Type B pancreatic cell (in vitro differentiated cells): ENCODE measurements at regions not wholly inside any gene's neighbourhood (a gene's known extent, or its start where the extent isn't known, plus 50 kb on each side); places are given as distances from the start of the nearest gene placed in this dataset.
"Not testable (repeated sequence)": the region's sequence is repeated elsewhere in the genome, so short reads cannot be mapped to it uniquely, and the experiment has no call there.

ENCODE experiments used
- DNase-seq: peaks from one replicate; pipeline ENCODE4 v3.0.0; 2021; ENCODE audit warnings: mixed read lengths; ENCODE audit not compliant: unreplicated experiment; ENCODE audit errors: extremely low spot score
- H3K27ac Mint-ChIP-seq: 2 replicates; pipeline ENCODE4 v1.8.0; 2021; ENCODE audit warnings: mild to moderate bottlenecking, mixed read lengths
- H3K27me3 Mint-ChIP-seq: 2 replicates; pipeline ENCODE4 v1.8.0; 2021; ENCODE audit warnings: mixed read lengths
- H3K36me3 Mint-ChIP-seq: 2 replicates; pipeline ENCODE4 v1.8.0; 2021; ENCODE audit warnings: mixed read lengths
- H3K4me1 Mint-ChIP-seq: one replicate; pipeline ENCODE4 v1.8.0; 2021; ENCODE audit warnings: mixed read lengths; ENCODE audit not compliant: unreplicated experiment
- H3K4me3 Mint-ChIP-seq: 2 replicates; pipeline ENCODE4 v1.8.0; 2021; ENCODE audit warnings: mild to moderate bottlenecking, mixed read lengths
- H3K9me3 Mint-ChIP-seq: 2 replicates; pipeline ENCODE4 v1.8.0; 2021; ENCODE audit warnings: mixed read lengths
- TF ChIP-seq, protein P1 (sequence below): fragments of 200-600 bp; sonication (generic); conservative IDR thresholded peaks from 2 replicates; pipeline ENCODE4 v1.5.0; 2021; ENCODE audit warnings: antibody characterized with exemption, mild to moderate bottlenecking

DNA sequence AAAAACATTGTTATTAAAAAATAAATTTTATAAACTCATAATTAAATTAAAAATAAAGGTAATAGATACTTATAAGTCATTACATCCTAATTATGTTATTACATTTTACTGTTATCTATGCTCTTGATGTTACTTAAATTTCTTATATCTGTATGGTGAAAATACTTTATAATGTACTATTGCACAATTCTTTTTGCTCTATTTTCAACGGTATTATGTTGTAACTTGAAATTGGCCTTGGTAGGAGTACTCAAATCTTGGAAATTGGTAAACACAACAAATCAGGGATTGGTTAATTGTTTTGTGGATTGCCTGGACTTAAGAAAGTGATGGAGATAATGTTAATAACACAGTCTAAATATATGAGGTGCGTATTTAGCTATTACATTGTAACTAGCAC, 273.3 kb downstream of the MDFIC start:
- peaks cover 3% of the 10 kb centered on the region for H3K36me3 Mint-ChIP-seq
- no peaks in the 10 kb centered on the region for H3K27me3 Mint-ChIP-seq
- no peaks in the 10 kb centered on the region for H3K4me1 Mint-ChIP-seq
- no peak overlapping the region for H3K27ac Mint-ChIP-seq
- no peak for DNase-seq
- TF ChIP-seq, protein P1, sequence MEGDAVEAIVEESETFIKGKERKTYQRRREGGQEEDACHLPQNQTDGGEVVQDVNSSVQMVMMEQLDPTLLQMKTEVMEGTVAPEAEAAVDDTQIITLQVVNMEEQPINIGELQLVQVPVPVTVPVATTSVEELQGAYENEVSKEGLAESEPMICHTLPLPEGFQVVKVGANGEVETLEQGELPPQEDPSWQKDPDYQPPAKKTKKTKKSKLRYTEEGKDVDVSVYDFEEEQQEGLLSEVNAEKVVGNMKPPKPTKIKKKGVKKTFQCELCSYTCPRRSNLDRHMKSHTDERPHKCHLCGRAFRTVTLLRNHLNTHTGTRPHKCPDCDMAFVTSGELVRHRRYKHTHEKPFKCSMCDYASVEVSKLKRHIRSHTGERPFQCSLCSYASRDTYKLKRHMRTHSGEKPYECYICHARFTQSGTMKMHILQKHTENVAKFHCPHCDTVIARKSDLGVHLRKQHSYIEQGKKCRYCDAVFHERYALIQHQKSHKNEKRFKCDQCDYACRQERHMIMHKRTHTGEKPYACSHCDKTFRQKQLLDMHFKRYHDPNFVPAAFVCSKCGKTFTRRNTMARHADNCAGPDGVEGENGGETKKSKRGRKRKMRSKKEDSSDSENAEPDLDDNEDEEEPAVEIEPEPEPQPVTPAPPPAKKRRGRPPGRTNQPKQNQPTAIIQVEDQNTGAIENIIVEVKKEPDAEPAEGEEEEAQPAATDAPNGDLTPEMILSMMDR = no peak
- no peaks in the 10 kb centered on the region for H3K9me3 Mint-ChIP-seq
- no peak overlapping the region for H3K4me3 Mint-ChIP-seq

DNA sequence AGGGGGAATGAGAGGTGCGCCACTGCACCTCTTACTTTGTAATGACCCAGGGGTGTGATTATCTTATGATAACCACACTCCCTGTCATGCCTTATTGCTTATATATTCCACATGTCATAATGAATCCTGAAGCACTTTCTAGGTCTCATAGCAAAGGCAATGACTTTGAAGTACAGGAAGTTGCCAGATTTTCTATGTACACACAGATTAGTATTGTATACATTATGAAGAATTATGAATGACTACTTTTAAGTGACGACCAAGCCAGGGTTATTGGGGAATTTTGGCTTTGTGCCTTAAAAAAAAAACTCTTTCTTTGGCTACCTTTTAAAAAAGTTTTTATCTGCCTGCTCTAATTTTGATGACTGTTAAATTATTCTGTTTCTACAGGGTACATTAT, 269.6 kb downstream of the MDFIC start:
- DNase-seq = no peak
- Mint-ChIP-seq H3K27me3 (no peaks in the 10 kb centered on the region), H3K36me3 (no peaks in the 10 kb centered on the region), H3K4me1 (no peaks in the 10 kb centered on the region), H3K9me3 (no peaks in the 10 kb centered on the region), H3K4me3 (no peak overlapping the region), H3K27ac (no peak overlapping the region)
- TF ChIP-seq, protein P1 = no peak

DNA sequence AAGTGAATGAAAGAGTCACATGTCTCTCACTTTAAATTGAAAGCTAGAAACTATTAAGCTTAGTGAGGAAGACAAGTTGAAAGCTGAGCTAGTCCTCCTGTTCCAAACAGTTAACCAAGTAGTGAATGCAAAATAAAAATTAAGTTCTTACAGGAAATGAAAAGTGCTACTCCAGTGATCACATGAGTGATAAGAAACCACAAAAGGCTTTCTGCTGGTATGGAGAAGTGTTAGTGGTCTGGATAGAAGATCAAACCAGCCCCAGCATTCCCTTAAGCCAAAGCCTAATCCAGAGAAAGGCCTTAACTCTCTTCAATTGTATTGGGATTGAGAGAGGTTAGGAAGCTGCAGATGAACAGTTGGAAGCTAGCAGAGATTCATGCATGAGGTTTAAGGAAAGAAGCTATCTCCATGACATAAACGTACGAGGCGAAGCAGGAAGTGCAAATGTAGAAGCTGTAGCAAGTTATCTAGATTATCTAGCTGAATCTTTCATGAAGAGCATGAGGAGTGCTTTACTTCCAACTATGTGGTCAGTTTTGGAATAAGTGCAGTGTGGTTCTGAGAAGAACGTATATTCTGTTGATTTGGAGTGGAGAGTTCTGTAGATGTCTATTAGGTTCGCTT, 261.6 kb downstream of the MDFIC start:
- Mint-ChIP-seq H3K4me1 (no peaks in the 10 kb centered on the region), H3K27ac (no peak overlapping the region), H3K36me3 (no peaks in the 10 kb centered on the region), H3K9me3 (no peaks in the 10 kb centered on the region), H3K27me3 (no peaks in the 10 kb centered on the region), H3K4me3 (no peak overlapping the region)
- no peak for DNase-seq
- TF ChIP-seq, protein P1 = no peak

DNA sequence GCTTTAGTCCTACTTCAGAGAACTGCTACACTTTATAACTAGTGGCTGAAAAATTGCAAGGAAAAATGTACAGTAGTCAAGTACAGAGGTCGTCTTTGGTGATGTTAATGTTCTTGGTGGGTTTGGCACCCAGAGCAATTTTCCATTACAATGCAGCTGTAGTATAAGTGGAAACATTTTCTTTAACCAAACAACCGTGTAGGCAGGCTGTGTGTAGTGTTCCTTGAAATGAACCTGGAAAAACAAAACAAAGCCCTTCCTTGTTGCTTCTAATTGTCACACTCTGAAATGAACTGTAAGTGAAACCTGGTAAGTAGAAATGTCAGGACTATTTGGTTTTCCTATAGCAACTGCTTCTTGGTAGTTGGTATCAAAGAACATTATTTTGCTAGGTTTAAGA, 256.9 kb downstream of the MDFIC start:
- Mint-ChIP-seq H3K4me3 (no peak overlapping the region), H3K27ac (no peak overlapping the region), H3K4me1 (no peaks in the 10 kb centered on the region), H3K27me3 (no peaks in the 10 kb centered on the region), H3K36me3 (no peaks in the 10 kb centered on the region), H3K9me3 (no peaks in the 10 kb centered on the region)
- TF ChIP-seq, protein P1 = no peak
- no peak for DNase-seq

DNA sequence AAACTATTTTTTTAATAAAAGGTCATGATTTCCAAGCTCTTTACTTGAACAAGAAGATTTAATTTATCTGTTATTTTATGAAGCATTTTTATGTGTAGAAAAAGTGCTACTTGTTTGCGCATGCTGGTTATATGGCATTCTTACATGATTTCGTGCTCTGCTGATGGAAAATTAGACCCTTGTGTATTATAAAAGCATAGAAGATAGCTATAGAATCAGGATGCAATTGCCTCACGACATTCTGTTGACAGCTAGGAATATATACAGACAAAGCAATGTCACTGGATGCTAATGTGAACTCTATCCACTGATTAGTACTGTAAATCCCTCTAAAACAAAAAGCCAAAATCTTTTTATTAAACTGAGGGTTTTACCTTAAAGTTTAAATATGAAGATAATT, 255.9 kb downstream of the MDFIC start:
- no peak overlapping the region for H3K27ac Mint-ChIP-seq
- no peaks in the 10 kb centered on the region for H3K36me3 Mint-ChIP-seq
- no peaks in the 10 kb centered on the region for H3K9me3 Mint-ChIP-seq
- no peak overlapping the region for H3K4me3 Mint-ChIP-seq
- TF ChIP-seq, protein P1 = no peak
- no peaks in the 10 kb centered on the region for H3K27me3 Mint-ChIP-seq
- H3K4me1 Mint-ChIP-seq = no peaks in the 10 kb centered on the region
- no peak for DNase-seq

DNA sequence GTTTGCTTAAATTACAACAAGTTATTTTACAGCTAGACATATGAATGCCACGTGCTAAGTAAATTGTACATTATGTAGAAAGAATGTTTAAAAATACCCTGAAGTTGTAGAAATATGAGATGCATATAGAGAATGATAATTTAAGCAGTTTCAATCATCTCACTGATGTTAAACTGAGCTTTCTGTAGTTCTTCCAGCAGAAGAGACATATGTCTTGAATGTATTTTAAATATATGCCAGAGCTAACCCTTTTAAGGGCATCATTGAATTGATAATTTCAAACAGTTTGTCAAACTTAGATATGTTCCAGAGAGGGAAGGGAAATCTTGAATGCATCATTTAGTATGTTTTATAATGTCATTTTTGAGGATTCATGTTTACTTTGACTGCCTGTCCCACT, 255.2 kb downstream of the MDFIC start:
- Mint-ChIP-seq H3K27ac (no peak overlapping the region), H3K4me1 (no peaks in the 10 kb centered on the region), H3K27me3 (no peaks in the 10 kb centered on the region), H3K36me3 (no peaks in the 10 kb centered on the region), H3K4me3 (no peak overlapping the region), H3K9me3 (peaks cover 5% of the 10 kb centered on the region)
- TF ChIP-seq, protein P1 = no peak
- no peak for DNase-seq

DNA sequence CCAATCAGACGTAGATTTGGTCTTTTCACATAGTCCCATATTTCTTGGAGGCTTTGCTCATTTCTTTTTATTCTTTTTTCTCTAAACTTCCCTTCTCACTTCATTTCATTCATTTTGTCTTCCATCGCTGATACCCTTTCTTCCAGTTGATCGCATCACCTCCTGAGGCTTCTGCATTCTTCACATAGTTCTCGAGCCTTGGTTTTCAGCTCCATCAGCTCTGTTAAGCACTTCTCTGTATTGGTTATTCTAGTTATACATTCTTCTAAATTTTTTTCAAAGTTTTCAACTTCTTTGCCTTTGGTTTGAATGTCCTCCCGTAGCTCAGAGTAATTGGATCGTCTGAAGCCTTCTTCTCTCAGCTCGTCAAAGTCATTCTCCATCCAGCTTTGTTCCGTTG, 250.5 kb downstream of the MDFIC start:
- not testable (repeated sequence) for H3K9me3 Mint-ChIP-seq, H3K4me1 Mint-ChIP-seq

More for the DNA sequence above, 250.5 kb downstream of the MDFIC start:
- DNase-seq, H3K36me3 Mint-ChIP-seq, H3K27ac Mint-ChIP-seq, H3K4me3 Mint-ChIP-seq, H3K27me3 Mint-ChIP-seq: not testable (repeated sequence)
